ENCODE measurements at regions not wholly inside any gene's neighbourhood (a gene's known extent, or its start where the extent isn't known, plus 50 kb on each side); places are given as distances from the start of the nearest gene placed in this dataset.
A peak's percentile ranks its signal among the peaks of the same experiment; 100 is the strongest.
"Not testable (repeated sequence)": the region's sequence is repeated elsewhere in the genome, so short reads cannot be mapped to it uniquely, and the experiment has no call there.

GRCh38 chr2:240379089-240379636 lies 56.3 kb upstream of the GPC1 start:
- H3K4me3 ChIP-seq = no peak overlapping the region
- 73 to 79% (median 76%) methylated on average over 9 of the region's 9 CpGs for WGBS, 3 donors
- intact Hi-C loops (cut with DNase I) = no loop called here
- H3K4me1 ChIP-seq (ENCODE audit: insufficient read depth) = peaks cover 4% of the 10 kb centered on the region
- no peaks in the 10 kb centered on the region for H3K36me3 ChIP-seq
- no peaks in the 10 kb centered on the region for H3K27me3 ChIP-seq
- H3K9me3 ChIP-seq = no peaks in the 10 kb centered on the region
- TF ChIP-seq, protein P1, sequence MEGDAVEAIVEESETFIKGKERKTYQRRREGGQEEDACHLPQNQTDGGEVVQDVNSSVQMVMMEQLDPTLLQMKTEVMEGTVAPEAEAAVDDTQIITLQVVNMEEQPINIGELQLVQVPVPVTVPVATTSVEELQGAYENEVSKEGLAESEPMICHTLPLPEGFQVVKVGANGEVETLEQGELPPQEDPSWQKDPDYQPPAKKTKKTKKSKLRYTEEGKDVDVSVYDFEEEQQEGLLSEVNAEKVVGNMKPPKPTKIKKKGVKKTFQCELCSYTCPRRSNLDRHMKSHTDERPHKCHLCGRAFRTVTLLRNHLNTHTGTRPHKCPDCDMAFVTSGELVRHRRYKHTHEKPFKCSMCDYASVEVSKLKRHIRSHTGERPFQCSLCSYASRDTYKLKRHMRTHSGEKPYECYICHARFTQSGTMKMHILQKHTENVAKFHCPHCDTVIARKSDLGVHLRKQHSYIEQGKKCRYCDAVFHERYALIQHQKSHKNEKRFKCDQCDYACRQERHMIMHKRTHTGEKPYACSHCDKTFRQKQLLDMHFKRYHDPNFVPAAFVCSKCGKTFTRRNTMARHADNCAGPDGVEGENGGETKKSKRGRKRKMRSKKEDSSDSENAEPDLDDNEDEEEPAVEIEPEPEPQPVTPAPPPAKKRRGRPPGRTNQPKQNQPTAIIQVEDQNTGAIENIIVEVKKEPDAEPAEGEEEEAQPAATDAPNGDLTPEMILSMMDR (IDR thresholded peaks at IDR 0.05) = no peak
- TF ChIP-seq EP300 (IDR thresholded peaks at IDR 0.05) (no peak), POLR2A (IDR thresholded peaks at IDR 0.05) (no peak)
- DNase-seq = no peak
- H3K27ac ChIP-seq = no peak overlapping the region

GRCh38 chr2:240383099-240383758 lies 52.2 kb upstream of the GPC1 start:
- TF ChIP-seq, protein P1 (IDR thresholded peaks at IDR 0.05) = no peak
- TF ChIP-seq POLR2A (IDR thresholded peaks at IDR 0.05) (no peak), EP300 (IDR thresholded peaks at IDR 0.05) (no peak)
- H3K4me3 ChIP-seq = no peak overlapping the region
- DNase-seq = peak in 2 of 5 donors; percentile 14 to 34
- 56 to 65% (median 63%) methylated on average over 14 to 17 of the region's 17 CpGs for WGBS, 3 donors
- H3K27ac ChIP-seq = no peak overlapping the region
- H3K9me3 ChIP-seq = no peaks in the 10 kb centered on the region
- no peaks in the 10 kb centered on the region for H3K27me3 ChIP-seq
- intact Hi-C loops (cut with DNase I) = no loop called here
- H3K36me3 ChIP-seq = no peaks in the 10 kb centered on the region
- peaks cover 5% of the 10 kb centered on the region for H3K4me1 ChIP-seq (ENCODE audit: insufficient read depth)

DNA sequence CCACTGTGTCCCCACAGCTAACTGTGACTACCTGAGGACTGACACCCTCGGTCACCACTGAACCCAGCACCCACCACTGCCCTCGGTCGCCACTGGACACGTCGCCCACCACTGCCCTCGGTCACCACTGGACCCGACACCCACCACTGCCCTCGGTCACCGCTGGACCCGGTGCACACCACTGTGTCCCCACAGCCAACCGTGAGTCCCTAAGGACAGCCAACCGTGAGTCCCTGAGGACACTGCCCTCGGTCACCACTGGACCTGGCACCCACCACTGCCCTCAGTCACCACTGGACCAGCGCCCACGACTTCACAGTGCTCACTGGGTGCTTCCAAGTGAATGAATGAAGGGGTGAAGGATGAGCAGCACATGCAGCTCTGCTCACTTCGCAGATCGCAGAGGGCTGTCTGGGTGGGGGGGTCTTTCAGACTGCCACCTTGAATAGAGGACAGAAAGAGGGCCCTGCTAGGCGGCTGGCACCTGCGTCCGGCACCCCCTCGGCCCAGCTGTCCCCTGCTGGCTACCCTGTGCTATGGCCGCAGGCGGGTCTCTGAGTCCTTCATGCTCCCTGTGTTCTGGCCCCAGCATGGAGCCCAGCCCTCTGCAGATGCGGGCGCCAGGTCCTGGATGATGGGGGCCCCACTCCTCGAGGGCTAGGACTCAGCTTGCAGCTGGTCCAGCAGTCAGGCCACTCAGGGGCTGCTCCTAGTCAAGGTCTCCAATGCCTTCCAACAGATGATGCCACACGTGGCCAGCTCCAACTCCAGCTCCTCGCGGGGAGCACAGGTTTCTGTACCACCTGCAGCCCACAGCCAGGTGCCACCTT lies 51.4 kb upstream of the GPC1 start:
- DNase-seq = peak in 2 of 5 donors; percentile 16 to 30
- Histone ChIP-seq H3K36me3 (no peaks in the 10 kb centered on the region), H3K9me3 (no peaks in the 10 kb centered on the region), H3K27ac (no peak overlapping the region), H3K4me1 (ENCODE audit: insufficient read depth) (peaks cover 5% of the 10 kb centered on the region), H3K4me3 (no peak overlapping the region), H3K27me3 (no peaks in the 10 kb centered on the region)
- TF ChIP-seq, protein P1 (IDR thresholded peaks at IDR 0.05) = no peak
- intact Hi-C loops (cut with DNase I) = no loop called here
- WGBS, 3 donors = 86 to 93% (median 90%) methylated on average over 28 to 29 of the region's 29 CpGs

DNA sequence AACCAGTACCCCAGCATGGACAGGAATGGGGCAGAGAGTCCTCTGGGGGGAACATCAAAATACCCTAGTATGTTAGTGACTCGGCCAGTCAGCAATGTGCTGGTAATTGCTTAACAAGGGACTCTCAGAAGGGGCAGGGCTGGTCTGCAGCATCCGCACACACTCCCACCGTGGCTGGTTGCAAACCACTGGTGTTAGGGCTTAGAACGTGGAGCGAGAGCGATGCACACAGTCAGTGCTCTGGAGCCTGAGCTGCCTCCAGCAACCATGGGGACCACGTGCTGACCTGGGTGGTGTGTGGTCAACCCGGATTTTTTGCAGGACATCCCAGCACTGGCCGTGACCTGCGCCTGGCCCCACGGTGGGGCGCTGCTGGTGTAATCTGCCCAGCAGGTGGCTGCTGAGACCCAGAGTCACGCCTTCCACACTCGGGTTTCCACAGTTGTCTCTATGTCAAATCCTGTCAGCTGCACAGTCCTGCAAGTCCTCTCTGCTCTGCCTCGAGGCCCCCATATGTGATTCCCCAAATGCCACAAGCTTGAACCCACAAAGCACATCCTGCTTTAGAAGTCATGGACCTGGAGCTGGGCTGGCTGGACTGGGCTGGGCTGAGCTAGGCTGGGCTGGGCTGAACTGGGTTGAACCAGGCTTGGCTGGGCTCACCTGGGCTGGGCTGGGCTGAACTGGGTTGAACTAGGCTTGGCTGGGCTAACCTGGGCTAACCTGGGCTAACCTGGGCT lies 50.6 kb upstream of the GPC1 start:
- no peaks in the 10 kb centered on the region for H3K9me3 ChIP-seq
- H3K36me3 ChIP-seq = no peaks in the 10 kb centered on the region
- no peak overlapping the region for H3K27ac ChIP-seq
- no peak overlapping the region for H3K4me3 ChIP-seq
- peaks cover 5% of the 10 kb centered on the region for H3K4me1 ChIP-seq (ENCODE audit: insufficient read depth)
- intact Hi-C loops (cut with DNase I) = no loop called here
- TF ChIP-seq EP300 (IDR thresholded peaks at IDR 0.05) (no peak), POLR2A (IDR thresholded peaks at IDR 0.05) (no peak)
- TF ChIP-seq, protein P1 (IDR thresholded peaks at IDR 0.05) = no peak
- H3K27me3 ChIP-seq = no peaks in the 10 kb centered on the region
- DNase-seq = peak in 2 of 5 donors; percentile 8 to 20
- 65 to 69% (median 67%) methylated on average over 11 to 15 of the region's 15 CpGs for WGBS, 3 donors

- H3K4me3 ChIP-seq; H3K27me3 ChIP-seq; intact Hi-C loops (cut with DNase I); H3K4me1 ChIP-seq (ENCODE audit: insufficient read depth); H3K9me3 ChIP-seq; H3K27ac ChIP-seq; H3K36me3 ChIP-seq: not testable (repeated sequence)
- DNase-seq = peak in 3 of 5 donors; percentile 7 to 27 (median 12)
- 84 to 92% (median 88%) methylated on average over 3 of the region's 3 CpGs for WGBS, 3 donors
Measured at GRCh38 chr2:240385451-240386161, 49.9 kb upstream of the GPC1 start.
